CD4-positive, CD25-positive, alpha-beta regulatory T cell (primary cell): ENCODE measurements at regions not wholly inside any gene's neighbourhood (a gene's known extent, or its start where the extent isn't known, plus 50 kb on each side); places are given as distances from the start of the nearest gene placed in this dataset.
"Not testable (repeated sequence)": the region's sequence is repeated elsewhere in the genome, so short reads cannot be mapped to it uniquely, and the experiment has no call there.

Experiments
- ATAC-seq, 2 donors: fragments of 150-1000 bp; cut with Tn5 transposase; one replicate each; pipeline ENCODE4 v1.10.0; 2021; ENCODE audit warnings: low read depth in 2 of 2, moderate number of reproducible peaks in 2 of 2, moderate library complexity in 1 of 2
- DNase-seq, 3 donors: peaks; one replicate each; pipeline versions ENCODE4 v3.0.0 to v3.0.0-alpha.2; 2012 to 2022; ENCODE audit warnings: mixed read lengths in 1 of 3
- H3K27ac ChIP-seq: one replicate; pipeline ENCODE4 v1.7.0; 2013; ENCODE audit warnings: mild to moderate bottlenecking, low read length; ENCODE audit not compliant: insufficient read depth, poor library complexity, severe bottlenecking
- H3K27me3 ChIP-seq: one replicate; pipeline ENCODE4 v1.7.0; 2013; ENCODE audit warnings: low read length; ENCODE audit not compliant: control insufficient read depth, insufficient read depth
- H3K36me3 ChIP-seq: one replicate; pipeline ENCODE4 v1.7.0; 2013; ENCODE audit warnings: mild to moderate bottlenecking, low read length, moderate library complexity; ENCODE audit not compliant: control insufficient read depth, insufficient read depth
- H3K4me1 ChIP-seq: 2 replicates; pipeline ENCODE4 v1.7.0; 2013; ENCODE audit warnings: mild to moderate bottlenecking, low read length; ENCODE audit not compliant: insufficient read depth, control insufficient read depth, poor library complexity, severe bottlenecking
- H3K4me3 ChIP-seq: one replicate; pipeline ENCODE4 v1.7.0; 2013; ENCODE audit warnings: low read depth, mild to moderate bottlenecking, low read length, moderate library complexity
- H3K9me3 ChIP-seq, 2 experiments: 1 replicate in 1 of 2; 2 replicates in 1 of 2; pipeline ENCODE4 v1.7.0; 2013; ENCODE audit warnings: low read length in 2 of 2, mild to moderate bottlenecking in 1 of 2, moderate library complexity in 1 of 2; ENCODE audit not compliant: control insufficient read depth in 2 of 2
- H3K27ac Mint-ChIP-seq, 3 donors: one replicate each; pipeline ENCODE4 v1.8.0; 2020 to 2022; ENCODE audit warnings: mild to moderate bottlenecking in 3 of 3, mixed read lengths in 3 of 3, moderate library complexity in 2 of 3
- H3K27me3 Mint-ChIP-seq: one replicate; pipeline ENCODE4 v1.8.0; 2022; ENCODE audit warnings: mild to moderate bottlenecking, mixed read lengths
- H3K36me3 Mint-ChIP-seq: one replicate; pipeline ENCODE4 v1.8.0; 2020; ENCODE audit warnings: mixed read lengths
- H3K4me1 Mint-ChIP-seq, 4 donors: one replicate each; pipeline ENCODE4 v1.8.0; 2020 to 2022; ENCODE audit warnings: mixed read lengths in 4 of 4, mild to moderate bottlenecking in 1 of 4
- H3K4me3 Mint-ChIP-seq, 4 donors: one replicate each; pipeline ENCODE4 v1.8.0; 2020 to 2022; ENCODE audit warnings: mild to moderate bottlenecking in 4 of 4, mixed read lengths in 4 of 4, moderate library complexity in 3 of 4
- H3K9me3 Mint-ChIP-seq, 7 donors: one replicate each; pipeline ENCODE4 v1.8.0; 2020 to 2022; ENCODE audit warnings: mixed read lengths in 7 of 7, mild to moderate bottlenecking in 3 of 7, moderate library complexity in 2 of 7

GRCh38 chr11:121996574-121996973 lies 119.4 kb downstream of the BLID start:
- Histone ChIP-seq H3K27me3 (no peaks in the 10 kb centered on the region), H3K4me1 (no peaks in the 10 kb centered on the region), H3K9me3 (no peaks in the 10 kb centered on the region), H3K27ac (no peak overlapping the region), H3K36me3 (no peaks in the 10 kb centered on the region), H3K4me3 (no peak overlapping the region)
- no peaks in the 10 kb centered on the region for H3K27me3 Mint-ChIP-seq
- H3K9me3 Mint-ChIP-seq = peaks cover 0 to 11% (median 3%) of the 10 kb centered on the region in 7 donors
- H3K36me3 Mint-ChIP-seq = no peaks in the 10 kb centered on the region
- no peak overlapping the region for H3K27ac Mint-ChIP-seq
- ATAC-seq = no peak
- DNase-seq = no peak
- H3K4me3 Mint-ChIP-seq = no peak overlapping the region
- H3K4me1 Mint-ChIP-seq = no peaks in the 10 kb centered on the region

GRCh38 chr11:121983901-121984300 lies 132.1 kb downstream of the BLID start:
- H3K27ac ChIP-seq = no peak overlapping the region
- H3K36me3 Mint-ChIP-seq = no peaks in the 10 kb centered on the region
- H3K27me3 ChIP-seq = no peaks in the 10 kb centered on the region
- H3K9me3 ChIP-seq = no peaks in the 10 kb centered on the region
- H3K4me1 ChIP-seq = no peaks in the 10 kb centered on the region
- H3K9me3 Mint-ChIP-seq = peaks cover 0 to 3% (median 2%) of the 10 kb centered on the region in 7 donors
- no peaks in the 10 kb centered on the region for H3K4me1 Mint-ChIP-seq
- H3K36me3 ChIP-seq = no peaks in the 10 kb centered on the region
- H3K4me3 Mint-ChIP-seq = no peak overlapping the region
- ATAC-seq = no peak
- no peaks in the 10 kb centered on the region for H3K27me3 Mint-ChIP-seq
- H3K27ac Mint-ChIP-seq = no peak overlapping the region
- no peak for DNase-seq
- no peak overlapping the region for H3K4me3 ChIP-seq

GRCh38 chr11:121977914-121978313 lies 138.1 kb downstream of the BLID start:
- DNase-seq, H3K4me1 ChIP-seq, H3K27ac Mint-ChIP-seq, H3K9me3 ChIP-seq, H3K27me3 Mint-ChIP-seq, H3K4me3 ChIP-seq, H3K36me3 ChIP-seq, ATAC-seq, H3K27ac ChIP-seq, H3K27me3 ChIP-seq, H3K4me1 Mint-ChIP-seq, H3K36me3 Mint-ChIP-seq, H3K4me3 Mint-ChIP-seq: not testable (repeated sequence)
- peaks cover 0 to 18% (median 6%) of the 10 kb centered on the region in 7 donors for H3K9me3 Mint-ChIP-seq

- H3K9me3 ChIP-seq = no peaks in the 10 kb centered on the region
Measured at GRCh38 chr11:121968638-121969037, 147.4 kb downstream of the BLID start.

GRCh38 chr11:121967131-121967704 lies 148.8 kb downstream of the BLID start:
- no peak overlapping the region for H3K4me3 Mint-ChIP-seq
- Histone ChIP-seq H3K27ac (no peak overlapping the region), H3K9me3 (no peaks in the 10 kb centered on the region), H3K4me3 (no peak overlapping the region), H3K27me3 (no peaks in the 10 kb centered on the region), H3K4me1 (no peaks in the 10 kb centered on the region), H3K36me3 (no peaks in the 10 kb centered on the region)
- no peaks in the 10 kb centered on the region for H3K4me1 Mint-ChIP-seq
- H3K9me3 Mint-ChIP-seq = peaks cover 0 to 2% (median 0%) of the 10 kb centered on the region in 7 donors
- no peak overlapping the region for H3K27ac Mint-ChIP-seq
- DNase-seq = no peak
- peaks cover 5% of the 10 kb centered on the region for H3K27me3 Mint-ChIP-seq
- no peak for ATAC-seq
- H3K36me3 Mint-ChIP-seq = no peaks in the 10 kb centered on the region

More at GRCh38 chr11:121968638-121969037, 147.4 kb downstream of the BLID start:
- no peaks in the 10 kb centered on the region for H3K27me3 ChIP-seq
- ATAC-seq = no peak
- no peak overlapping the region for H3K4me3 ChIP-seq
- Mint-ChIP-seq H3K36me3 (no peaks in the 10 kb centered on the region), H3K27me3 (peaks cover 5% of the 10 kb centered on the region), H3K9me3 (peaks cover 0 to 4% (median 0%) of the 10 kb centered on the region in 7 donors), H3K4me1 (no peaks in the 10 kb centered on the region), H3K4me3 (no peak overlapping the region), H3K27ac (no peak overlapping the region)
- no peaks in the 10 kb centered on the region for H3K4me1 ChIP-seq
- no peak for DNase-seq
- H3K36me3 ChIP-seq = no peaks in the 10 kb centered on the region
- H3K27ac ChIP-seq = no peak overlapping the region

- Mint-ChIP-seq H3K27me3 (no peaks in the 10 kb centered on the region), H3K27ac (no peak overlapping the region), H3K4me1 (no peaks in the 10 kb centered on the region), H3K4me3 (no peak overlapping the region), H3K36me3 (no peaks in the 10 kb centered on the region), H3K9me3 (peaks cover 0 to 1% (median 0%) of the 10 kb centered on the region in 7 donors)
- Histone ChIP-seq H3K36me3 (no peaks in the 10 kb centered on the region), H3K27ac (no peak overlapping the region), H3K4me3 (no peak overlapping the region), H3K27me3 (no peaks in the 10 kb centered on the region), H3K9me3 (no peaks in the 10 kb centered on the region), H3K4me1 (no peaks in the 10 kb centered on the region)
- DNase-seq (no peak), ATAC-seq (no peak)
Measured at GRCh38 chr11:121965330-121965729, 150.7 kb downstream of the BLID start.

GRCh38 chr11:121964591-121964990 lies 151.4 kb downstream of the BLID start:
- DNase-seq = no peak
- Mint-ChIP-seq H3K4me3 (no peak overlapping the region), H3K27ac (no peak overlapping the region), H3K27me3 (no peaks in the 10 kb centered on the region), H3K4me1 (no peaks in the 10 kb centered on the region), H3K9me3 (peaks cover 0 to 1% (median 0%) of the 10 kb centered on the region in 7 donors), H3K36me3 (no peaks in the 10 kb centered on the region)
- Histone ChIP-seq H3K27ac (no peak overlapping the region), H3K36me3 (no peaks in the 10 kb centered on the region), H3K4me3 (no peak overlapping the region), H3K4me1 (no peaks in the 10 kb centered on the region), H3K9me3 (no peaks in the 10 kb centered on the region), H3K27me3 (no peaks in the 10 kb centered on the region)
- no peak for ATAC-seq

- not testable (repeated sequence) for H3K36me3 Mint-ChIP-seq
Measured at GRCh38 chr11:121963846-121964245, 152.2 kb downstream of the BLID start.

More at GRCh38 chr11:121963846-121964245, 152.2 kb downstream of the BLID start:
- H3K27me3 Mint-ChIP-seq, H3K9me3 ChIP-seq, H3K27me3 ChIP-seq, H3K4me3 ChIP-seq, H3K4me1 Mint-ChIP-seq, DNase-seq, H3K4me1 ChIP-seq, H3K36me3 ChIP-seq, H3K27ac Mint-ChIP-seq, H3K9me3 Mint-ChIP-seq, ATAC-seq, H3K4me3 Mint-ChIP-seq, H3K27ac ChIP-seq: not testable (repeated sequence)
